Glutamatergic neuron (in vitro differentiated cells): ENCODE measurements at regions not wholly inside any gene's neighbourhood (a gene's known extent, or its start where the extent isn't known, plus 50 kb on each side); places are given as distances from the start of the nearest gene placed in this dataset.

Experiments used
- DNase-seq: peaks from one replicate; pipeline ENCODE4 v3.0.0; 2022
- H3K27ac Mint-ChIP-seq: one replicate; pipeline ENCODE4 v1.8.0; 2020; ENCODE audit warnings: mild to moderate bottlenecking, mixed read lengths, inconsistent platforms; ENCODE audit not compliant: unreplicated experiment
- H3K27me3 Mint-ChIP-seq: one replicate; pipeline ENCODE4 v1.8.0; 2020; ENCODE audit warnings: mild to moderate bottlenecking, moderate library complexity, mixed read lengths, inconsistent platforms; ENCODE audit not compliant: unreplicated experiment
- H3K36me3 Mint-ChIP-seq: one replicate; pipeline ENCODE4 v1.8.0; 2020; ENCODE audit warnings: mild to moderate bottlenecking, mixed read lengths, inconsistent platforms; ENCODE audit not compliant: unreplicated experiment
- H3K4me1 Mint-ChIP-seq: one replicate; pipeline ENCODE4 v1.8.0; 2020; ENCODE audit warnings: mild to moderate bottlenecking, low read depth, mixed read lengths, inconsistent platforms; ENCODE audit not compliant: unreplicated experiment
- H3K4me3 Mint-ChIP-seq: one replicate; pipeline ENCODE4 v1.8.0; 2020; ENCODE audit warnings: mild to moderate bottlenecking, mixed read lengths, inconsistent platforms; ENCODE audit not compliant: unreplicated experiment
- H3K9me3 Mint-ChIP-seq: one replicate; pipeline ENCODE4 v1.8.0; 2020; ENCODE audit warnings: mild to moderate bottlenecking, moderate library complexity, mixed read lengths, inconsistent platforms; ENCODE audit not compliant: unreplicated experiment
- CTCF ChIP-seq: fragments of 200-600 bp; sonication (generic); IDR thresholded peaks from one replicate; pipeline ENCODE4 v1.5.0; 2021; ENCODE audit not compliant: partially characterized antibody, unreplicated experiment

GRCh38 chr6:137341681-137342195 is 122.6 kb upstream of the IFNGR1 start:
- DNase-seq = peak; percentile 60
- H3K4me3 Mint-ChIP-seq = peak overlapping the region; percentile 51

GRCh38 chr6:137339929-137340559 is 120.9 kb upstream of the IFNGR1 start:
- no peaks in the 10 kb centered on the region for H3K36me3 Mint-ChIP-seq
- TF ChIP-seq CTCF = no peak
- no peak overlapping the region for H3K4me3 Mint-ChIP-seq
- H3K27me3 Mint-ChIP-seq = no peaks in the 10 kb centered on the region
- no peaks in the 10 kb centered on the region for H3K9me3 Mint-ChIP-seq
- no peak for DNase-seq
- peak overlapping the region; percentile 43 for H3K27ac Mint-ChIP-seq
- H3K4me1 Mint-ChIP-seq = peaks cover 34% of the 10 kb centered on the region

More at GRCh38 chr6:137341681-137342195, 122.6 kb upstream of the IFNGR1 start:
- H3K27me3 Mint-ChIP-seq = no peaks in the 10 kb centered on the region
- no peaks in the 10 kb centered on the region for H3K36me3 Mint-ChIP-seq
- H3K9me3 Mint-ChIP-seq = no peaks in the 10 kb centered on the region
- peak overlapping the region; percentile 90 for H3K27ac Mint-ChIP-seq
- H3K4me1 Mint-ChIP-seq = peaks cover 34% of the 10 kb centered on the region
- TF ChIP-seq CTCF = no peak

DNA sequence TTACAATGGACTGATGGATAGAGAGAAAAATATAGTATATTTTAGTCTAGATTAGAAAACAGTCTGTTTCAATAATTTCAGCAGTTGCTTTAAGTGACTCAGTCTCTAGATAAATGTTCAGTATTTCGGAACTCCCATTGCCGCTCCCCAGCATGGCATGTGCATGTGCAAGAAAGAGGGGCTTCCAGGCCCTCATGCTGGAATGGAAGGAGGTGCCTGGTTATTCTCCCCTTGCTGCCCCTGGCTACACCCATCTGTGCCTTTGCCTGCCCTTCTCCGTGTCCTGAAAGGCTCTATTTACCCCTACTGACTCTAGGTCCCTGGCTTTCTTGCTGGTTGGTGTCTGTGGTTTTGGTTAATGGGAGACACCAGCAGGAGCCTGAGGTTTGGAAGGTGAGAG is 115.7 kb upstream of the IFNGR1 start:
- Mint-ChIP-seq H3K27ac (no peak overlapping the region), H3K4me1 (peaks cover 34% of the 10 kb centered on the region), H3K4me3 (no peak overlapping the region), H3K9me3 (peaks cover 7% of the 10 kb centered on the region), H3K36me3 (no peaks in the 10 kb centered on the region), H3K27me3 (peaks cover 4% of the 10 kb centered on the region)
- DNase-seq = no peak
- TF ChIP-seq CTCF = no peak

GRCh38 chr6:137334094-137334493 is 114.9 kb upstream of the IFNGR1 start:
- no peak overlapping the region for H3K27ac Mint-ChIP-seq
- H3K4me1 Mint-ChIP-seq = peaks cover 31% of the 10 kb centered on the region
- DNase-seq = no peak
- peaks cover 7% of the 10 kb centered on the region for H3K27me3 Mint-ChIP-seq
- no peak overlapping the region for H3K4me3 Mint-ChIP-seq
- no peak for TF ChIP-seq CTCF
- H3K9me3 Mint-ChIP-seq = peaks cover 7% of the 10 kb centered on the region
- H3K36me3 Mint-ChIP-seq = no peaks in the 10 kb centered on the region

DNA sequence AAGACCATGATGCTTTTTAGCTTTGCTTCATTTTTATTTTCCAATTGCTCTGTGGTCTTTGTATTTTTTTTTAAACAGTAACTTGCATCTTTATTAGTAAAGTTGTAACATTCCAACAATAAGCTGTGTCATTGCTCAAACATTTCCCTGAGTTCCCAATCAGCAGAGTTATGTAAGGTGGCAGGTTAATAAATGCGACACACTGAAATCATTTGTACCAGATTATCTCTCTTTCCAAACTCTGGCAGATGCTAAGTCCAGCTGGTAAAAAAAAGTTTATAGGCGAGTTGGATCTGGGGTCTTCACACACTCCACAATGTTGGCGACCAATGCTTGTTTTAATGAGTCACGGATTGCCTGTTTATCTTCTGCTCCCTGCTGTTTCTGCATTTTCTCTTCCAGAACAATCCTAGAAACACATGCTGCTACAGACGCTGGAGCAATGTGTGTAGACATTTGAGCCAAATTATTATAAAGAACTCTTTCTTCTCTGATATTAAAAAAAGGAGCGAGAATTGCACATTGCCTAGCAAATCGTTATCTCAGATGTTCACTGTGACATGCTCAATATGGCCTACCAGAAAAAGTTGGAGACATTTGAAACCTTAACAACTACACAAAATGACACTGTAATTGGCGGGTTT is 113.6 kb upstream of the IFNGR1 start:
- no peaks in the 10 kb centered on the region for H3K36me3 Mint-ChIP-seq
- H3K27ac Mint-ChIP-seq = peak overlapping the region; percentile 22

More for the DNA sequence above, 113.6 kb upstream of the IFNGR1 start:
- no peak for DNase-seq
- Mint-ChIP-seq H3K4me3 (no peak overlapping the region), H3K27me3 (peaks cover 7% of the 10 kb centered on the region), H3K9me3 (peaks cover 7% of the 10 kb centered on the region), H3K4me1 (peaks cover 31% of the 10 kb centered on the region)
- TF ChIP-seq CTCF = no peak
